Gastrocnemius medialis (tissue), 4 donors: ENCODE measurements at regions not wholly inside any gene's neighbourhood (a gene's known extent, or its start where the extent isn't known, plus 50 kb on each side); places are given as distances from the start of the nearest gene placed in this dataset.

Experiments used
- ATAC-seq, 2 donors: fragments of 150-250 bp; one replicate each; pipeline ENCODE4 v1.9.1; 2016
- DNase-seq, 2 donors: peaks; one replicate each; pipeline ENCODE4 v3.0.0-alpha.2; 2019
- H3K27ac ChIP-seq, 4 donors: fragments of 200-600 bp; sonication (generic); 1 replicate in 1 of 4; 2 replicates in 3 of 4; pipeline ENCODE4 v1.5.1; 2016 to 2018; ENCODE audit warnings: mild to moderate bottlenecking in 2 of 4, moderate library complexity in 1 of 4
- H3K27me3 ChIP-seq, 3 donors: fragments of 200-600 bp; sonication (generic) in 2 of 3; 1 replicate in 1 of 3; 2 replicates in 2 of 3; pipeline versions ENCODE4 v1.5.1 to v1.6.0; 2016 to 2019; ENCODE audit warnings: mild to moderate bottlenecking in 1 of 3, moderate library complexity in 1 of 3
- H3K36me3 ChIP-seq, 2 donors: fragments of 200-600 bp; sonication (generic) in 1 of 2; one replicate each; pipeline ENCODE4 v1.5.1; 2017 to 2018
- H3K4me1 ChIP-seq, 2 donors: fragments of 200-600 bp; sonication (generic) in 1 of 2; one replicate each; pipeline ENCODE4 v1.5.1; 2016 to 2017; ENCODE audit warnings: mild to moderate bottlenecking in 2 of 2
- H3K4me3 ChIP-seq, 4 donors: fragments of 200-600 bp; sonication (generic) in 3 of 4; 1 replicate in 1 of 4; 2 replicates in 3 of 4; pipeline ENCODE4 v1.5.1; 2016 to 2019; ENCODE audit warnings: mild to moderate bottlenecking in 2 of 4
- H3K9me3 ChIP-seq, 3 donors: fragments of 200-600 bp; sonication (generic) in 2 of 3; 1 replicate in 1 of 3; 2 replicates in 2 of 3; pipeline ENCODE4 v1.5.1; 2016 to 2019
- CTCF ChIP-seq, 5 experiments: fragments of 450-650 bp in 3 of 5; fragments of 200-600 bp in 2 of 5; sonication (generic) in 2 of 5; IDR thresholded peaks in 4 of 5; conservative IDR thresholded peaks in 1 of 5; 1 replicate in 4 of 5; 2 replicates in 1 of 5; pipeline ENCODE4 v1.5.1; 2016 to 2019; ENCODE audit warnings: antibody characterized with exemption in 5 of 5, mild to moderate bottlenecking in 3 of 5, moderate library complexity in 3 of 5
- POLR2A ChIP-seq, 2 donors: fragments of 450-650 bp; IDR thresholded peaks; one replicate each; pipeline ENCODE4 v1.6.1; 2017; ENCODE audit warnings: antibody characterized with exemption in 2 of 2, mild to moderate bottlenecking in 2 of 2, moderate library complexity in 2 of 2
- in situ Hi-C, 4 donors: fragments of 200-750 bp; cut with MboI; loops; one replicate each; pipeline versions ENCODE4 v1.15.0 to v1.8.0; 2017; ENCODE audit warnings: low sequenced_read_pairs in 4 of 4
- intact Hi-C: fragments of 100-400 bp; cut with DNase I; formaldehyde crosslinking; loops from one replicate; pipeline ENCODE4 v1.15.1; 2023; ENCODE audit warnings: low total_unique reads

GRCh38 chr10:64210211-64210610, 689.0 kb downstream of the REEP3 start:
- Histone ChIP-seq H3K9me3 (peaks cover 0 to 6% (median 0%) of the 10 kb centered on the region in 3 donors), H3K4me3 (no peak overlapping the region), H3K4me1 (no peaks in the 10 kb centered on the region), H3K27me3 (no peaks in the 10 kb centered on the region), H3K36me3 (no peaks in the 10 kb centered on the region), H3K27ac (no peak overlapping the region)
- DNase-seq (no peak), ATAC-seq (no peak)
- in situ Hi-C loops: no loop called here
- intact Hi-C loops: no loop called here
- TF ChIP-seq CTCF (IDR thresholded peaks at IDR 0.05 in 4 of 5, conservative IDR thresholded peaks at IDR 0.05 in 1 of 5) (no peak), POLR2A (IDR thresholded peaks at IDR 0.05) (no peak)

- no peaks in the 10 kb centered on the region for H3K27me3 ChIP-seq
- peaks cover 0 to 6% (median 0%) of the 10 kb centered on the region in 3 donors for H3K9me3 ChIP-seq
- H3K4me3 ChIP-seq: no peak overlapping the region
- no peaks in the 10 kb centered on the region for H3K36me3 ChIP-seq
- TF ChIP-seq CTCF (IDR thresholded peaks at IDR 0.05 in 4 of 5, conservative IDR thresholded peaks at IDR 0.05 in 1 of 5) (no peak), POLR2A (IDR thresholded peaks at IDR 0.05) (no peak)
- H3K4me1 ChIP-seq: no peaks in the 10 kb centered on the region
- no peak for ATAC-seq
- DNase-seq: no peak
- in situ Hi-C loops (no loop called here), intact Hi-C loops (no loop called here)
- H3K27ac ChIP-seq: no peak overlapping the region
Observed at GRCh38 chr10:64211466-64211865, 690.3 kb downstream of the REEP3 start.

- H3K36me3 ChIP-seq: no peaks in the 10 kb centered on the region
- H3K4me1 ChIP-seq: no peaks in the 10 kb centered on the region
- DNase-seq: no peak
- no peak overlapping the region for H3K4me3 ChIP-seq
- H3K27me3 ChIP-seq: no peaks in the 10 kb centered on the region
- in situ Hi-C loops: no loop called here
- H3K9me3 ChIP-seq: peaks cover 0 to 6% (median 0%) of the 10 kb centered on the region in 3 donors
- TF ChIP-seq CTCF (IDR thresholded peaks at IDR 0.05 in 4 of 5, conservative IDR thresholded peaks at IDR 0.05 in 1 of 5) (no peak), POLR2A (IDR thresholded peaks at IDR 0.05) (no peak)
- intact Hi-C loops: no loop called here
- ATAC-seq: no peak
- no peak overlapping the region for H3K27ac ChIP-seq
Observed at GRCh38 chr10:64215088-64215487, 693.9 kb downstream of the REEP3 start.

- no peaks in the 10 kb centered on the region for H3K4me1 ChIP-seq
- intact Hi-C loops (no loop called here), in situ Hi-C loops (no loop called here)
- H3K27me3 ChIP-seq: no peaks in the 10 kb centered on the region
- no peak overlapping the region for H3K4me3 ChIP-seq
- TF ChIP-seq POLR2A (IDR thresholded peaks at IDR 0.05) (no peak), CTCF (IDR thresholded peaks at IDR 0.05 in 4 of 5, conservative IDR thresholded peaks at IDR 0.05 in 1 of 5) (no peak)
- H3K27ac ChIP-seq: no peak overlapping the region
- no peaks in the 10 kb centered on the region for H3K9me3 ChIP-seq
- ATAC-seq (no peak), DNase-seq (no peak)
- H3K36me3 ChIP-seq: no peaks in the 10 kb centered on the region
Observed at GRCh38 chr10:64219271-64220025, 698.2 kb downstream of the REEP3 start.

GRCh38 chr10:64234489-64234888, 713.3 kb downstream of the REEP3 start:
- Histone ChIP-seq H3K4me1 (no peaks in the 10 kb centered on the region), H3K9me3 (no peaks in the 10 kb centered on the region), H3K36me3 (no peaks in the 10 kb centered on the region), H3K27ac (no peak overlapping the region), H3K4me3 (no peak overlapping the region), H3K27me3 (no peaks in the 10 kb centered on the region)
- ATAC-seq (no peak), DNase-seq (no peak)
- TF ChIP-seq CTCF (IDR thresholded peaks at IDR 0.05 in 4 of 5, conservative IDR thresholded peaks at IDR 0.05 in 1 of 5): no peak
- TF ChIP-seq POLR2A (IDR thresholded peaks at IDR 0.05): no peak
- intact Hi-C loops (no loop called here), in situ Hi-C loops (no loop called here)
